HG02885 (cell line): ENCODE measurements at regions not wholly inside any gene's neighbourhood (a gene's known extent, or its start where the extent isn't known, plus 50 kb on each side); places are given as distances from the start of the nearest gene placed in this dataset.
A peak's percentile ranks its signal among the peaks of the same experiment; 100 is the strongest.

Source experiments
- ATAC-seq: cut with Tn5 transposase; IDR thresholded peaks from one replicate; pipeline ENCODE4 v1.9.1; 2021; ENCODE audit warnings: mild to moderate bottlenecking; ENCODE audit not compliant: unreplicated experiment, poor library complexity

- ATAC-seq = no peak
These were observed 362.3 kb downstream of the RNF144A start for GRCh38 chr2:7279421-7279949.

GRCh38 chr2:7280790-7281189 lies 363.6 kb downstream of the RNF144A start:
- ATAC-seq = no peak

GRCh38 chr2:7281231-7282201 lies 364.3 kb downstream of the RNF144A start:
- ATAC-seq = no peak

GRCh38 chr2:7286120-7286519 lies 368.9 kb downstream of the RNF144A start:
- ATAC-seq = no peak

GRCh38 chr2:7288484-7288883 lies 371.3 kb downstream of the RNF144A start:
- ATAC-seq = no peak

GRCh38 chr2:7289697-7290096 lies 372.5 kb downstream of the RNF144A start:
- no peak for ATAC-seq

GRCh38 chr2:7292154-7292691 lies 375.0 kb downstream of the RNF144A start:
- no peak for ATAC-seq

- ATAC-seq = no peak
These were observed 392.4 kb downstream of the RNF144A start for GRCh38 chr2:7309582-7309981.

GRCh38 chr2:7324706-7325105 lies 407.5 kb downstream of the RNF144A start:
- ATAC-seq = no peak

GRCh38 chr2:7325186-7325585 lies 408.0 kb downstream of the RNF144A start:
- ATAC-seq = no peak

GRCh38 chr2:7329465-7329864 lies 412.3 kb downstream of the RNF144A start:
- no peak for ATAC-seq

GRCh38 chr2:7333189-7333765 lies 416.1 kb downstream of the RNF144A start:
- no peak for ATAC-seq

- ATAC-seq = no peak
These were observed 416.8 kb downstream of the RNF144A start for GRCh38 chr2:7333960-7334493.

GRCh38 chr2:7338961-7339360 lies 421.7 kb downstream of the RNF144A start:
- ATAC-seq = no peak

GRCh38 chr2:7346336-7346735 lies 429.1 kb downstream of the RNF144A start:
- ATAC-seq = no peak

- peak; percentile 86 for ATAC-seq
These were observed 431.5 kb downstream of the RNF144A start for GRCh38 chr2:7348761-7349160.

GRCh38 chr2:7352191-7352590 lies 435.0 kb downstream of the RNF144A start:
- ATAC-seq = no peak

GRCh38 chr2:7353571-7353970 lies 436.4 kb downstream of the RNF144A start:
- no peak for ATAC-seq

- ATAC-seq = no peak
These were observed 438.6 kb downstream of the RNF144A start for GRCh38 chr2:7355781-7356180.

- no peak for ATAC-seq
These were observed 439.8 kb downstream of the RNF144A start for GRCh38 chr2:7356909-7357584.
